Loucy (cell line): ENCODE measurements at regions not wholly inside any gene's neighbourhood (a gene's known extent, or its start where the extent isn't known, plus 50 kb on each side); places are given as distances from the start of the nearest gene placed in this dataset.

Source experiments
- H2AFZ ChIP-seq: fragments of 200-600 bp; sonication (generic); 2 replicates; pipeline ENCODE4 v1.6.0; 2016; ENCODE audit warnings: antibody characterized with exemption, mild to moderate bottlenecking, low read length, moderate library complexity
- H3F3A ChIP-seq: fragments of 200-600 bp; 2 replicates; pipeline ENCODE4 v1.6.0; 2016; ENCODE audit warnings: antibody characterized with exemption, low read depth, mild to moderate bottlenecking
- H3K27me3 ChIP-seq: fragments of 200-600 bp; sonication (generic); 2 replicates; pipeline ENCODE4 v1.6.1; 2014; ENCODE audit warnings: low read length, mild to moderate bottlenecking; ENCODE audit not compliant: insufficient read depth, poor library complexity, severe bottlenecking
- H3K36me3 ChIP-seq: fragments of 200-600 bp; sonication (generic); 2 replicates; pipeline ENCODE4 v1.6.1; 2016; ENCODE audit warnings: low read length; ENCODE audit not compliant: insufficient read depth
- H3K4me1 ChIP-seq: fragments of 200-600 bp; sonication (generic); 2 replicates; pipeline ENCODE4 v1.5.1; 2014; ENCODE audit warnings: low read length, mild to moderate bottlenecking; ENCODE audit not compliant: insufficient read depth, poor library complexity, severe bottlenecking
- H3K4me2 ChIP-seq: fragments of 200-600 bp; sonication (generic); 2 replicates; pipeline ENCODE4 v1.6.0; 2014; ENCODE audit warnings: antibody characterized with exemption, low read length, low read depth, mild to moderate bottlenecking; ENCODE audit not compliant: poor library complexity, severe bottlenecking
- H3K4me3 ChIP-seq: fragments of 200-600 bp; sonication (generic); 2 replicates; pipeline ENCODE4 v1.5.1; 2014; ENCODE audit warnings: low read length, mild to moderate bottlenecking, mixed read lengths; ENCODE audit not compliant: poor library complexity, severe bottlenecking
- H3K79me2 ChIP-seq: fragments of 200-600 bp; sonication (generic); 2 replicates; pipeline ENCODE4 v1.6.1; 2014; ENCODE audit warnings: low read length; ENCODE audit not compliant: insufficient read depth
- H3K9ac ChIP-seq: fragments of 200-600 bp; sonication (generic); 2 replicates; pipeline ENCODE4 v1.6.0; 2014; ENCODE audit warnings: mild to moderate bottlenecking, low read depth, low read length, moderate library complexity; ENCODE audit not compliant: poor library complexity, severe bottlenecking
- H3K9me2 ChIP-seq: fragments of 200-600 bp; sonication (generic); replicated peaks from 2 replicates; pipeline ENCODE4 v1.6.1; 2016; ENCODE audit warnings: low read depth, low read length, mixed read lengths
- H3K9me3 ChIP-seq: fragments of 200-600 bp; sonication (generic); 2 replicates; pipeline ENCODE4 v1.6.1; 2014; ENCODE audit warnings: mild to moderate bottlenecking, antibody characterized with exemption, low read length, low read depth; ENCODE audit not compliant: insufficient read depth
- H4K20me1 ChIP-seq: fragments of 200-600 bp; sonication (generic); 2 replicates; pipeline ENCODE4 v1.6.0; 2014; ENCODE audit warnings: antibody characterized with exemption, low read length, mild to moderate bottlenecking; ENCODE audit not compliant: insufficient read depth, poor library complexity, severe bottlenecking
- EZH2phosphoT487 ChIP-seq: fragments of 200-600 bp; IDR thresholded peaks from 2 replicates; pipeline ENCODE4 v1.6.1; 2018; ENCODE audit warnings: antibody characterized with exemption, mild to moderate bottlenecking, moderate library complexity, borderline replicate concordance
- TF ChIP-seq, protein P1 (sequence below): fragments of 200-600 bp; sonication (generic); conservative IDR thresholded peaks from 2 replicates; pipeline ENCODE4 v1.5.1; 2014; ENCODE audit warnings: mild to moderate bottlenecking, antibody characterized with exemption, low read length

DNA sequence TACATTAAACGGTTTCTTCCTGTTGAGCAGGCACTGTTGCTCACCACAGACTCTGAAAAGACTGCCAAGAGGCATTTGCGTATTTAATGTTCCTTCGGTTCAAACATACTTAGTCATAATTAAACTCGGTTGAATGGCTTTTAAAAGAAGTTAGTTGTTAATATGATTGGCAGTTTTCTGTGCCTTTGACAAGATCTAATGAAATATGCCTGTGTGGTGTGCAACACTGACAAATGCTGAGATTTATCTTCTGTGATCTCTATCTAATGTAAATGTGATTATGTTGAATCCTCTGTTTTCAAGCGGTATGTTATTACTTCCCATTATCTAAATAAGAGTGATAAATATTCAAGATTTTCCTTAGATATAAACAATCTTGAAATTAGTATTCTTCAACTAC, 1046.6 kb downstream of the CDH8 start:
- Histone ChIP-seq H3K9me3 (no peaks in the 10 kb centered on the region), H3K9me2 (no peaks in the 10 kb centered on the region), H3K4me3 (no peak overlapping the region), H4K20me1 (no peaks in the 10 kb centered on the region), H3K9ac (no peak overlapping the region), H3K79me2 (no peaks in the 10 kb centered on the region), H3K36me3 (no peaks in the 10 kb centered on the region), H2AFZ (no peak overlapping the region), H3F3A (no peaks in the 10 kb centered on the region), H3K4me1 (no peaks in the 10 kb centered on the region), H3K27me3 (no peaks in the 10 kb centered on the region), H3K4me2 (no peak overlapping the region)
- TF ChIP-seq, protein P1, sequence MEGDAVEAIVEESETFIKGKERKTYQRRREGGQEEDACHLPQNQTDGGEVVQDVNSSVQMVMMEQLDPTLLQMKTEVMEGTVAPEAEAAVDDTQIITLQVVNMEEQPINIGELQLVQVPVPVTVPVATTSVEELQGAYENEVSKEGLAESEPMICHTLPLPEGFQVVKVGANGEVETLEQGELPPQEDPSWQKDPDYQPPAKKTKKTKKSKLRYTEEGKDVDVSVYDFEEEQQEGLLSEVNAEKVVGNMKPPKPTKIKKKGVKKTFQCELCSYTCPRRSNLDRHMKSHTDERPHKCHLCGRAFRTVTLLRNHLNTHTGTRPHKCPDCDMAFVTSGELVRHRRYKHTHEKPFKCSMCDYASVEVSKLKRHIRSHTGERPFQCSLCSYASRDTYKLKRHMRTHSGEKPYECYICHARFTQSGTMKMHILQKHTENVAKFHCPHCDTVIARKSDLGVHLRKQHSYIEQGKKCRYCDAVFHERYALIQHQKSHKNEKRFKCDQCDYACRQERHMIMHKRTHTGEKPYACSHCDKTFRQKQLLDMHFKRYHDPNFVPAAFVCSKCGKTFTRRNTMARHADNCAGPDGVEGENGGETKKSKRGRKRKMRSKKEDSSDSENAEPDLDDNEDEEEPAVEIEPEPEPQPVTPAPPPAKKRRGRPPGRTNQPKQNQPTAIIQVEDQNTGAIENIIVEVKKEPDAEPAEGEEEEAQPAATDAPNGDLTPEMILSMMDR = no peak
- TF ChIP-seq EZH2phosphoT487 = no peak

DNA sequence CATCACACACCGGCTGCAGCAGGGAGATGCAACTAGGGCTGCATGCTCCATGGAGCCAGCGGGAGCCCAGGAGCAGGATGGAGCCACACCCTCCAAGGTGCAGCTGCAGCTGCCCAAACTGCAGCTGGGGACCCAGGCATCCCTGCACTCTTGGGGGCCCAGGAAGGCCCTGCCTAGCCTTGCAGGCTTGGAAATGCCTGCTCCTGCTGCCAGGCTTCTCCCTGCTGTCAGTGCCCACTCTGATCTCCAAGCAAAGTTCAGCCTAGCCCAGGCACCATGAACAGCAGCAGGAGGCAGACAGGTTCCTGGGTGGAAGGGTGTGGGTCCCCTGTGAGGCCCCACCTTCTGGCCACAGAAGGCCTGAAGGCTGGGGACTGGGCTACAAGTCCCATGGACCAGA, 1057.1 kb downstream of the CDH8 start:
- Histone ChIP-seq H3F3A (no peaks in the 10 kb centered on the region), H3K79me2 (no peaks in the 10 kb centered on the region), H3K9me3 (no peaks in the 10 kb centered on the region), H3K9me2 (no peaks in the 10 kb centered on the region), H3K36me3 (no peaks in the 10 kb centered on the region), H3K27me3 (no peaks in the 10 kb centered on the region), H3K4me2 (no peak overlapping the region), H3K4me1 (no peaks in the 10 kb centered on the region), H2AFZ (no peak overlapping the region), H3K4me3 (no peak overlapping the region), H3K9ac (no peak overlapping the region), H4K20me1 (no peaks in the 10 kb centered on the region)
- TF ChIP-seq EZH2phosphoT487 = no peak
- TF ChIP-seq, protein P1 = no peak

DNA sequence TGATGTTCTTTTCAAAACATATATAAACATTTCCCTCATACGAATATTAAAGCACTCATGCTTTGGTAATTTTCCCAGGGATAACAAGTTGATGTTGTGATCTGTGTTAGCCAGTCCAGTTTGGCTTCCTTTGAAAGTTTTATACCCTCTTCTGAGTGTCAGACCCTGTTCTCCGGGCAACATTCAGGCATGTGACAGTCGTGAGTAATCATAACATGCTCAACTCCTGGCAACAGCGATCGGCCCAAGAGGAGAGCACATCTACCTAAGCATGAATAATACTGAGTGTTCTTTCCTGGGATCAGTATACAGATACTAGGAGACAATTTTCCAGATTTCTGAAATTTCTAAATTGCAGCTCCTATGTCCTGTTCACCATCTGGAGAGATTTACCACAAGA, 1086.4 kb downstream of the CDH8 start:
- no peaks in the 10 kb centered on the region for H3K27me3 ChIP-seq

More for the DNA sequence above, 1086.4 kb downstream of the CDH8 start:
- H3K9me3 ChIP-seq = no peaks in the 10 kb centered on the region
- TF ChIP-seq, protein P1 = no peak
- TF ChIP-seq EZH2phosphoT487 = no peak
- H3K79me2 ChIP-seq = no peaks in the 10 kb centered on the region
- no peaks in the 10 kb centered on the region for H3K36me3 ChIP-seq
- H2AFZ ChIP-seq = no peak overlapping the region
- no peaks in the 10 kb centered on the region for H3F3A ChIP-seq
- H4K20me1 ChIP-seq = no peaks in the 10 kb centered on the region
- H3K4me1 ChIP-seq = no peaks in the 10 kb centered on the region
- H3K9ac ChIP-seq = no peak overlapping the region
- H3K4me3 ChIP-seq = no peak overlapping the region
- no peaks in the 10 kb centered on the region for H3K9me2 ChIP-seq
- H3K4me2 ChIP-seq = no peak overlapping the region
